Loucy (cell line): ENCODE measurements at regions not wholly inside any gene's neighbourhood (a gene's known extent, or its start where the extent isn't known, plus 50 kb on each side); places are given as distances from the start of the nearest gene placed in this dataset.

Source experiments
- EZH2phosphoT487 ChIP-seq: fragments of 200-600 bp; IDR thresholded peaks from 2 replicates; pipeline ENCODE4 v1.6.1; 2018; ENCODE audit warnings: antibody characterized with exemption, mild to moderate bottlenecking, moderate library complexity, borderline replicate concordance
- TF ChIP-seq, protein P1 (sequence below): fragments of 200-600 bp; sonication (generic); conservative IDR thresholded peaks from 2 replicates; pipeline ENCODE4 v1.5.1; 2014; ENCODE audit warnings: mild to moderate bottlenecking, antibody characterized with exemption, low read length

DNA sequence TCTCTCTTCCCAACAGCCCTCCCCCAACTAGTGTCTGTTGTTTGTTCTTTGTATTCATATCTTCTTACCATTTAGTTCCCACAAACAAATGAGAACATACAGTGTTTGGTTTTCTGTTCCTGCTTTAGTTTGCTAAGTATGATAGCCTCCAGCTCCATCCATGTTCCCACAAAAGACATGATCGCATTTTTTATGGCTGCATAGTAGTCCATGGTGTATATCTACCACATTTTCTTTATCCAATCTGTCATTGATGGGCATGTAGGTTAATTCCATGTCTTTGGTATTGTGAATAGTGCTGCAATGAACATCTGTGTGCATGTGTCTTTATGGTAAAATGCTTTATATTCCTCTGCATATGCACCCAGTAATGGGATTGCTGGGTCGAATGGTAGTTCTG is 283.9 kb upstream of the FGF13 start:
- TF ChIP-seq, protein P1, sequence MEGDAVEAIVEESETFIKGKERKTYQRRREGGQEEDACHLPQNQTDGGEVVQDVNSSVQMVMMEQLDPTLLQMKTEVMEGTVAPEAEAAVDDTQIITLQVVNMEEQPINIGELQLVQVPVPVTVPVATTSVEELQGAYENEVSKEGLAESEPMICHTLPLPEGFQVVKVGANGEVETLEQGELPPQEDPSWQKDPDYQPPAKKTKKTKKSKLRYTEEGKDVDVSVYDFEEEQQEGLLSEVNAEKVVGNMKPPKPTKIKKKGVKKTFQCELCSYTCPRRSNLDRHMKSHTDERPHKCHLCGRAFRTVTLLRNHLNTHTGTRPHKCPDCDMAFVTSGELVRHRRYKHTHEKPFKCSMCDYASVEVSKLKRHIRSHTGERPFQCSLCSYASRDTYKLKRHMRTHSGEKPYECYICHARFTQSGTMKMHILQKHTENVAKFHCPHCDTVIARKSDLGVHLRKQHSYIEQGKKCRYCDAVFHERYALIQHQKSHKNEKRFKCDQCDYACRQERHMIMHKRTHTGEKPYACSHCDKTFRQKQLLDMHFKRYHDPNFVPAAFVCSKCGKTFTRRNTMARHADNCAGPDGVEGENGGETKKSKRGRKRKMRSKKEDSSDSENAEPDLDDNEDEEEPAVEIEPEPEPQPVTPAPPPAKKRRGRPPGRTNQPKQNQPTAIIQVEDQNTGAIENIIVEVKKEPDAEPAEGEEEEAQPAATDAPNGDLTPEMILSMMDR = no peak
- no peak for TF ChIP-seq EZH2phosphoT487
